SKM-1 treated with dmso at 0.1 percent for 144 hours (cell line): ENCODE measurements at regions not wholly inside any gene's neighbourhood (a gene's known extent, or its start where the extent isn't known, plus 50 kb on each side); places are given as distances from the start of the nearest gene placed in this dataset.
"Not testable (repeated sequence)": the region's sequence is repeated elsewhere in the genome, so short reads cannot be mapped to it uniquely, and the experiment has no call there.

Experiments
- DNase-seq: peaks from one replicate; lab custom pipeline; 2025; ENCODE audit not compliant: unreplicated experiment; lab: John Stamatoyannopoulos, UW

DNA sequence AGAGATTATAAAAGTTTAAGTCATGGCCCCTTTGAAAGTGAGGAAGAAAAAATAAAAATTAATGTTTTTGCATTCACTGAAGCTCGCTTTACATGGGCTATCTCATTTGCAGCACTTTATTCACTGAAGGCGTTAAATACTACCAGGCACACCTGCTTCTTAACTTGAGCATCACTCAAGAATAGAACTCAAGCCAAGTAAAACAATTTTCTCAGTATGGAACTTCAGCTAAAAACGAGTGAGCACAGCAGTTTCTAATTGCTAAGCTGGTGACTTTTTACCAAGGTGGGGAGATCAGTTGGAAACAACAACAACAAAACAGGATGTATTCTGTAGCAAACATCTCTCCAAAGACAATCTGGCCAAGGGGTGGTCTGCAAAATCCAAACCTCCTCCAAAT, 405.6 kb downstream of the RAB38 start:
- DNase-seq, result no peak

DNA sequence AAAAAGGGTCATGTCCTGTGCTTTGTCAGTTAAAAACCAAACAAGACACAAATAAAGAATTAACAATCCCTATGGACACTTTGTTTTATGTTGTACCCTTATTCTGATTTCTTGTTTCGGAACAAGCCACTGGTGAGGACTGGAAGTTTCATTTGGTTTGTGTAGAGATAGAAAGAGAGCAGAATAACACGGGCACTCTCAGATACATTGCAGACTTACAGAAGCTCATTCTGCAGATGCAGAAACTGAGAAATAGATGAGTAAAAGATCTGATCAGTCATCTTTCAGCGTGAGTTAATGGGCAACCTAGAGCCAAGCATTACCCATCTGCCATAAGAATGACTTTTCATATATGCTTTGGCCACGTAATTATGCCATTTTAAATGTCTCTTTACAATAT, 407.6 kb downstream of the RAB38 start:
- no peak for DNase-seq

DNA sequence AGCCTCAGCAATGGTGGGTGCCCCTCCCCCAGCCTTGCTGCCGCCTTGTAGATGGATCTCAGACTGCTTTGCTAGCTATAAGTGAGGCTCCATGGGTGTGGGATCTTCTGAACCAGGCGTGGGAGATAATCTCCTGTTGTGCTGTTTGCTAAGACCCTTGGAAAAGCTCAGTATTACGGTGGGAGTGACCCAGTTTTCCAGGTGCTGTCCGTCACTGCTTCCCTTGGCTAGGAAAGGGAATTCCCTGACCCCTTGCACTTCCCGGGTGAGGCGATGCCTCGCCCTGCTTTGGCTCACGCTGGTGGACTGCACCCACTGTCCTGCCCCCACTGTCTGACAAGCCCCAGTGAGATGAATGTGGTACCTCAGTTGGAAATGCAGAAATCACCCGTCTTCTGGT, 411.2 kb downstream of the RAB38 start:
- DNase-seq, result not testable (repeated sequence)

DNA sequence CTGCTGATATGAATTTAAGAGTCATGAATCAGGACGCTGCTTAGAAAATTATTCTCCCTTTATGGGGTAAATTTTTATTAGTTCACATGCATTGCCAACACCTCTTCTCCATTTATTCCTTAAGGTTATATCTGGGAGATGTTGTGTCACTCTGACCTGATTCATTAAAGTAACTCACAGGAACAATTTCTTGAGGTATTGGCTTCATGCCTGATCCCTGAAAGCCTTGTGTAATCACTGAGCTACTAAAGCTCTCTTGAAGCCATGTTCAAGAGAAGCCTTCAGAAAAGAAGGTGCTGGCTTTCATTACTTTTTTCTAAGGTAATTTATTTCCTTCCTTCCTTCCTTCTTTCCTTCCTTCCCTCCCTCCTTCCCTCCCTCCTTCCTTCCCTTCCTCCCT, 420.6 kb downstream of the RAB38 start:
- no peak for DNase-seq

DNA sequence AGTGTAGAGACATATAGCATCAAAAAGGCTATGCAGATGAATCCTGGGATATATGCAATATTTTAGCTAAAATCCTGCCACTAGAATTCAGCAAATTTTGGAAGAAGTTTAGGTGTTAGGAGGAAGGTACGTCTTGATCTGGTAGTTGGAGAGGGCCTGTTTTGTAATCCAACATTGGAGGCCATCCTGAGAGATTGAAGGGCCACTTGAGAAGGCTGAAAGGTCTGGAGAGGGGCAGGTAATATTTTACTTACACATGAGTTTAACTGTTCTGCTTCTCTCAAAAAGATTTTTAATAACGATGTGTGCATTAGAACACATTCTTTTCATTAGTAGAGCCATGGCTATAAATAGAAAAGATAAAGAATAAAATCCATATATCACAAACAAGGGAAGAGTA, 422.1 kb downstream of the RAB38 start:
- no peak for DNase-seq

DNA sequence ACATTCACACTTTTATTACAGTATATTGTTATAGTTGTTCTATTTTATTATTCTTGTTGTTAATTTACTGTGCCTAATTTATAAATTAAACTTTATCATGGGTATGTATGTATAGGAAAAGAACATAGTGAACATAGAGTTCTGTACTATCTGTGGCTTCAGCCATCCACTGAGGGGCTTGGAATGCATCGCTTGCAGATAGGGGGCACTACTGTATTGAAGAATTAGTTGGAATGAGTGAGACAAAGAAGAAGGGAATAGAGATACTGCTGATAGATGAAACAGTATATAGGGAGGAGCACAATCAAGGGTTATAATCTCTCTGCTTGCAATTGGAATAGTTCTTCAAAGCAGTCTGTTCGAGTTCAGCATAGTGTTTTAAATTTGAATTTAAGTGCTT, 432.2 kb downstream of the RAB38 start:
- no peak for DNase-seq

DNA sequence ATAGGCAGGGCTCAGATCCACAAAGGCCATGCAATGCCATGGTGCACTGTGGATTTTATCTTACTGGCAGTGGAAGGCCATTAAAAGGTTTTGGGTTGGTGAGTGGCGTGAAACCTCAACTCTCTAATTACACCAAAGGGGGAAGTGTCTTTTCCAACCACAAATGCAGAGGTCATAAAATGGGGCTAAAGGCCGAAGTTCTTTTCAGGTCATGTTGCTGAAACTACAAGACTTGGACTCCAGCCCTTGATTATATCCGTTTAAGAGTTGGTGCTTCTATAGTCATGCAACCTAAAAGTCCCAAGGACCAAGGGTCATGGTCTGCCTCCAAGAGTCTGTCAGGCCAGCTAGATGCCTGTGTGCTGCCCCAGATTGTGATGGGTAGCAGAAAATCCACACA, 434.3 kb downstream of the RAB38 start:
- DNase-seq, result peak; percentile 17

DNA sequence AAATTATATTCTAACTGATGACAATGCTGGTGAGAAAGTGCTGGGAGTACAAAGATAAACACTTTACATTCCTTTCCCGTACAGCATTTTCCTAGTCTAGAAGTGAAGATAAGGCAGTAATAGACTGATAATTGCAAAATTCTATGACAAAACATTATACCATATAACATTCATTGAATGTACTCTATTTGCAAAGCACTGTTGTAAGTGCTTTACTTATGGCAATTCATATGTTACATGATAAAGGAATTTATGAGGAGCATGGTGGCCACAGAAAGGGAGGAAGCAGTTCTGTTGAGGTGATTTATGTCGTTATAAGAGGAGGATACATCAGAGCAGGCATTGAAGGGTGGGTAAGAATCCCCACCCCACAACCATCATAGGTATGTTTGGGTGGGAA, 434.8 kb downstream of the RAB38 start:
- DNase-seq, result no peak

DNA sequence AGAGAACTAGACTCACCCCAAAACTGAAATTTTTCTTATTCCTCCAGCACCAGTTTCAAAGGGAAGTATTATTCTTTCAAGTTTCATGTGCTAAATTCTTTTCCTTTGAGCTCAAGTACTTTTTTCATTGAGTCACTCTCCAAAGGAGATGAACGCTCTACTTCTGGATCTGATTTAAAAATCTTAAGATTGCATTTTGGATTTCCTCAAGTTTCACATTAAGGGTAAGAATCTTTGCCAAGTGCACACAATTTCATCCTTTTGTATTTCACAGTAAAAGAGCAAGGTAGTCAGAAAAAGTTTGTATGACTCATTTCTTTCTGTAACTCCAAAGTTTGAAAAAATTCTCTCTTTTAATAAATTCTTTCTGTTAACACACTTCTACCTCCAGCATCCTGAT, 435.5 kb downstream of the RAB38 start:
- no peak for DNase-seq

DNA sequence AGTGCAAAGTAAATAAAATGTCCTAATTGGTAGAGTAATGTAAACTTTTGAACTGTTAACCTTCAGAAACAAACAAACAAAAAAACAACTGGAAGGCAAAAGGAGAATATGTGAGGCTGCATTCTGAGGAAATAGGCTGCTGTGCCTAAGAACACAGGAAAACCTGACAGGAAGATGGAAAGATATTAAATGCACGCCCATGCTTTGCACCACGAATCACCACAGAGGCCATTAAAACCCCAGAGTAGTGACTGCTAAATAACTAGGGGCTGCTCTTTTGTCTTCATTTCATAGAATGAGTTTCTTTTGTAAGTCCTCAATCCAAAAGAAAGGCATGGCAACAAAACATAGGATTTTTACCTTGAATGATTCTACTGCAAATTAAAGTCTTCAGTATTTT, 436.0 kb downstream of the RAB38 start:
- DNase-seq, result no peak

DNA sequence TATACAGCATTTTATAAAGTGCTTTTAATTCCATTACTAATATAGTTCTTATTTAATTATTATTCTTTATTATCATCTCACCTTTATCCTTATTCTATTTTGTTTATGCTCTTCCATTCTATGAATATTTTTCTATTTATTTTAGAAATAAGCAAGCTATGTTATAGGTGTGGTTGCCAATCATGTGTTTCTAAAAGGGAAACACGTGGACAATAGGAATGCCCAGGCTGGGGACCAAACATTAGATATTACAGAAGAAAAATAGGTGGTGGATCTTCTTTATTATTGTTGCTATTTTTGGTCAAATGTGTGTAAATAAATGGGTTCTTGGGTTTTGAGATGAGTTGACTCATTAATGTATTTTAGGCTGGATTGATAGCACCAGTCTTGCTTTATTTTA, 438.3 kb downstream of the RAB38 start:
- DNase-seq, result no peak

DNA sequence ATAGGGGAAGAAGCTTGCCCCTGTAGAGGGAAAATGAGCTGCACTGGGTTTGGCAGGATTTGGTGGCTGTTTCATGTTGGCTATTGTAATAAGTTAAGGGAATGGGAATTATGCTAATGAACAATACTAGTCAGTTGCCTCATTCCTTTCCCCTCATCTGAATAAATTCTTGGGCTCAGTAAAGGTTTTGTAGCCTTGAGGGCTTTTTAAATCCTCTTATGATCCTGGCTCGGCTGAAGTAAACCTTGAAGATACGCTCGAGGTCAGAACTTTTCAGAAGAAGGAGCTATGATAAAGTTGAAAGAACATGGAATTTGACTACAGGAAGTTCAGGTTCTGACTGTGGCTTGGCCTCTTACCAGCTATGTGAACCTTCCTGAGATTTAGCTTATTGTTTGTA, 448.7 kb downstream of the RAB38 start:
- DNase-seq, result no peak

DNA sequence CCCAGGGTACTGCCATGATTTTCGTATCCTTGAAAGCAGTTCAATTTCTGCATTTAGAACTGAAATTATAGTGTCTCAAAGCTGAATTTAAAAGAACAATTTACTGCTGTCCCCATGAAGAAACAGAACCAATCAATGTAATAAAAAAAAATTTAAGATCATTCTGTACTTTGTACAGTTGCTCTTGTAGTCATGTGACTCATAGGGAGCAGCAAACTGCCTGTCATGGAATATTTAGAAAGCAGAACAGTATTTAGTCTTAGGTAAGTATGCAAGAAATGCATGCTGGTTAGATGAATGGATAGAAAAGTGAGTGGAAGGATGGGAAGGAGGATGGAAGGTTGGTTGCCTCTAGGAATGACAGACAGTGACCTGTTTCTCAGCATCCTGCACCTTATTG, 450.9 kb downstream of the RAB38 start:
- no peak for DNase-seq

DNA sequence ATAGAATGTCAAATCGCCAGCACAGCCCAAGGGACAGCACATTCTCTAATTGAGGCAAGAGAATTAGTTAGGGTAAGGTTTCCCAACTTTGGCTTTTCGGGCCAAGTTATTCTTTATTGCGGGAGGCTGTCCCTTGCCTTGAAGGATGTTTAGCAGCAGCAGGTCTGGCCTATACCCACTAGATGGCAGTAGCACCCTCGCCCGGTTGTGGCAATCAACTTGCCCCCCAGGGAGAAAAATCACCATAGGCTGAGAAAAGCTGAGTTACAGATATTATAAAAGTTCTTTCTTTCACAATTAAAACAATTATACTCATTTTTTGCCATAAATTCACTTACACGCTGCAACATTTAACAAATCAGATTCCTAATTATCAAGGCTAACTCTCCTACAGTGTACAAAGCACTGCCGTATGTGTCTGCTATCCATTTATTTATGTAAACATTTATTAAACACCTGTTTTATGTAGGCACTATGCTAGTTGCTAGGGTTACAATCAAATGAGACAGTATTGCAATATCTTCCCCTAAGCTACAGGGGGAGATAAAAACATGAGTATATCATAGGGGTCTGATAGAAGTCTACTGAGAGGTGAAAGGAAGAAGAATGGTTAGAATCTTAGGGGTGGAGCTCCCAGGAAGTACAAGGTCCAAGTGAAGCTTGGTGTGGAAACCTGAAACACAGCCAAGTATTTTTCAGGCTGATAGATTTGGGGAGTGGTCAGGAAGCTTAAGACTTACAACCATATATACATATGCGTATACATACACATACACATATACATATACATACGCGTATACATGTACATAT, 452.3 kb downstream of the RAB38 start:
- peak; percentile 28 for DNase-seq

DNA sequence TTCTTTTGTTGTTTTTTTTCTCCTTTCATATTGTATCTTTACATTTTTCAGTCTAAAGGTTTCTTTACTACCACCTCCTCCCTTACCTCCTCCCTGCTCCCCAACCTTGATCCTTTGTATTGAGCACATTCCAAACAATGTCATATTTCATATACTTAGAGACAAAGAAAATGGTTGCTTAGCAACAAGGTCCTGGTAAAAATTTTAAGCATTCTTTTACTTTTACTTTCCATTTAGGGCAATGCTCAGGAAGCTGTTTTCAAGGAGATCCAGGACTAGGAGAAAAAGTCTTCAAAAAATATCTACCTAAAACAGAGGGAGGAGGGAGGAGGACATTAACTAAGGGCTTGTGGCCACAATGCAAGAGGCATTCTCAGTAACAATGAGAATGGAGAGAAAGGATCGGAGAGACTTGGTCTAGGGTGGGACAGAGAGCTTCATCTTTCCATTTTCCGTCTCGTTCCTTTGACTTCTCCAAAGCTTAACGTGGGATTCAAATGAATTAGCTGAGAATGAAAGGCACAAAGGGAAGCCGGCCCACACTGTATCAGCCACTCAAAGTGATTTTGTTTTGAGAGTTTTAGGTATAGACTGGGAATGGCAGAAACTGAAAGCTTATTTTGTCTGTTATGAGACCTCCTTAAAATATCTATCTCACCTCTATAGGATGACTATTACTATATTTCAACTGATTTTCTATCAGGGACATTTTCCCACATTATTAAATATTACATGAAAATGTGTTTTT, 455.7 kb downstream of the RAB38 start:
- DNase-seq, result no peak

DNA sequence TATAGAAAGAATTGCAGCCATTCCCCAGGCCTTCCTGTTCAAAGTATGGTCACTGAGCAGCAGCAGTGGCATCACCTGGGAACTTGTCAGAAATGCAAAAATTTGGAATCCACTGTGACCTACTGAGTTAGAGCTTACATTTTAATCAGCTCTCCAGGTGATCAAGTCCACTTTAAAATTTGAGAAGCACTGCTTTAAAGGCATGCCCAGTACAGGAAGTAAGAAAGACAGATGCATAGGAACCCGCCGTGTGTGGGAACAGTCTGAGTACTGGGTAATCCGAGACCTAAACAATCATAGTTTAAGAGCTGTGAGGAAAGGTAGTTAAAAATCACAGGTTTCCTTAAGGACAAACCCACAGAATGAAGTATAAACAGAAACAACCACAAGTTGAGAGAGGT, 462.4 kb downstream of the RAB38 start:
- no peak for DNase-seq

DNA sequence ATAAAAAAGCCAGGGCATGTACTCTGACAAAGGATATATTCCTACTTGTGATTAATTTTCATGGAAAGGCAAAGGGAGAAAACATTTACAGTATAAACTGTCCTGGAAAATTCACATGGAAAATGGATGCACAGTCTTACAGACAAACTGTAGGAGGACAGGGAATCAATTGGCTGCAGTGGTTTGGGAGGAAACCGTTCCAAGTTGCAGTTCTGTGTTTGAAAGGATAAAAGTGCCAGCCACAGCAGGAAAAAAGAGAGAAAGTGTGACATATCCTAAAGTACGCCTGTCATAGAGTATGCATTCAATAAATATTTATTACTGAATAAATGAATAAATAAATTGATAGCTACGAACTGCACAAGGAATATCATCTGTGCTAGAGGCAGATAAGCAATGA, 462.9 kb downstream of the RAB38 start:
- DNase-seq, result no peak

DNA sequence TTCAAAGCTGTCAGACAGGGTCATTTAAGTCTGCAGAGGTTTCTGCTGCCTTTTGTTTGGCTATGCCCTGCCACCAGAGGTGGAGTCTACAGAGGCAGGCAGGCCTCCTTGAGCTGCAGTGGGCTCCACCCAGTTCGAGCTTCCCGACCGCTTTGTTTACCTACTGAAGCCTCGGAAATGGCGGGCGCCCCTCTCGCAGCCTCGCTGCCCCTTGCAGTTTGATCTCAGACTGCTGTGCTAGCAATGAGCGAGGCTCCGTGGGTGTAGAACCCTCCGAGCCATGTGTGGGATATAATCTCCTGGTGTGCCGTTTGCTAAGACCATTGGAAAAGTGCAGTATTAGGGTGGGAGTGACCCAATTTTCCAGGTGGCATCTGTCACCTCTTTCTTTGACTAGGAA, 471.7 kb downstream of the RAB38 start:
- not testable (repeated sequence) for DNase-seq

DNA sequence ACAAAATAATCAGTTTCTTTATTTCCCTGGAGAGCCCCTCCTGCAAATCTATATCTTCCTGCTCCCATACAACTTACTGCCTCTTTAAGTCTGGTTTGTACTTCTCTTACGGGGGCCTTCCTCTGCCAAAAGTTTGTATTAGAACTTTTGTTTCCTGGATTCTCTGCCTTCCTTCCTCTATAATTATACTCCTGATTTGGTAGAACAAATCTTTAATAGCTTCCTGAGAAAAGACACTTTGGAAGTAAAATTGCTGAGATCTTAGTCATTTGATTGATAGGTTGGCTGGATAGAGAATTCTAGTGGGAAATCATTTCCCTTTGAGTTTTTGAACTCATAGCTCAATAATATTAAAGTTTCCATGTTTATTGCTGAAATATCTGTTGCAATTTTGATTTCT, 499.2 kb downstream of the RAB38 start:
- DNase-seq, result no peak

DNA sequence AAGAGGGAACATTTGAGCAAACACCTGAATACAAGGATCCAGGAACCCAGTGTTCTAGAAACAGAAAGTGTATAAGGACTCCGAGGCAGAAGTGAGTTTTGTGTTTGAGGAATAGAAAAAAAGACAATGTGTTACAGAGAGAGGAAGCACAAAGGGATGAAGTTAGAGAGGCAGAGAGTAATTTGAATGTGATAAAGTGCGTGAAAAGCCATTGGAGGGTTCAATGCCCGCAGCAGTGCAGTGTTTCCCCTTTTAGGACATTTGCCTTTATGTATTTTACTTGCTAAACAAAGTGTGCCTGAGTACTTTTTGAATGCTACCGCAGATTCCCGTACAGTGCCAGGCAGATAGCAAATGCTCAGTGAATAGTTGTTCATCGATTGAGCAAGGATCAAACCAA, 508.5 kb downstream of the RAB38 start:
- DNase-seq, result no peak

DNA sequence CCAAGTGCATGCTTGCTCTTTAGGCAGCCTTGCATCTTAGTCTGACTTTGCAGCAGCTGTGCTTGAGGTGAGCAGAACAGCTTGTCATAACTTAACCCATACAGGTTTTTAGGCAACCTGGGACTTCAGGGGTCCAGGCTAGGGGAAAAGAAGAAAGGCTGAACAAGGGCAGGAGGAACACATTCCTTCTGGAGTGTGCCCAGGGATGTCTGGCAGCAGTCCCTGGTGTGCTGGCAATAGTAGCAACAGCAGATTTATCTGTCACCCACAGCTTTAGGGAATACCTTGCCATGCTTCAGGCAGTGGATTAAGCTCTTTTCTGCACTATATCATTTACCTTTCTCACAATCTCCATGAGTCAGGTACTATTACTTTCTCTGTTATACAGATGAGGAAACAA, 513.0 kb downstream of the RAB38 start:
- DNase-seq, result no peak

DNA sequence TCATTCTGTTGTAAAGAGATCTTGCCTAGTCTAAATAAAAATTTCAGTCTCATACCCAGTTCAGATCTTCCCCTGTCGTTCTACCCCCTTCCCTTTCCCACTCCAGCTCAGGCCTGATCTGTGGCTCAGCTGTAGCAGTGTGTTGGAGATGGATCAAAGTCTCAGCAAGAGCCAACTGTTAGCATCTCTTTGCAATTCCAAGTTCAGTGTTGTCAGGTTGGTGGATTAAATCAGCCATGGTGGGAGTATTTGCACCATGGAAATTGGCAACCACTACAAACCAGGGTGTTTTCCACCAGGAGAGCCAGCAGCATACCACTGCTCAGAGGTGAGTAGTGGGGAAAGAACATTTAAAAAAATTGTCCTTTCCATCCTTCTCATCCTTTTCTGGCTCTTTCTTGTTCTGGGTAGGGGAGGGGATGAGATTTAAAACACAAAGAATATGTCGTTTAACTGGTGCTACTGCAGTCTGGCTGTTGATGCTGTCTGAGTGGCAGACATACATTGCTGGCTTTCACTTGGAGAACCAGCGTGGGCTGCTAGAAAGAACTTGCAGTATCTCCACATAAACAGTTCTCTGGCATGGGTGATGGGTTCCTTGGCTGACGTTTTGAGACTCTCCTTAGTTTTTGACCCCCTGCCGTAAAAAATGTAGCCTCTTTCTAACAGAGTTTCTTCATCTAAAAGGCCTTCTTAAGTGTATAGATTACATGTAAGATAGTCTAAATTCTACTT, 514.1 kb downstream of the RAB38 start:
- DNase-seq, result peak; percentile 2
